GM12878 (cell line): ENCODE measurements at regions not wholly inside any gene's neighbourhood (a gene's known extent, or its start where the extent isn't known, plus 50 kb on each side); places are given as distances from the start of the nearest gene placed in this dataset.

Experiments
- ATAC-seq: fragments of 200-7000 bp; cut with Tn5 transposase; 3 replicates; pipeline ENCODE4 v1.9.1; 2020; ENCODE audit warnings: mild to moderate bottlenecking, moderate library complexity
- BruUV-seq: library from RNA; stranded (reverse); fragments of 400-500 nt; replicated peaks from 2 replicates; lab custom pipeline; 2021; lab: Mats Ljungman, UMichigan
- CTCF ChIA-PET: fragments of 300-600 bp; sonication (Branson Sonifier 250); formaldehyde crosslinking; extraction: SDS; loops from one replicate; lab custom pipeline; 2021; ENCODE audit warnings: inconsistent platforms; lab: Yijun Ruan, JAX
- POLR2A ChIA-PET: fragments of 350-600 bp; formaldehyde crosslinking; extraction: SDS; loops from one replicate; lab custom pipeline; 2021; ENCODE audit warnings: inconsistent platforms; lab: Charles Lee
- RAD21 ChIA-PET: fragments of 300-600 bp; sonication (Branson Sonifier 250); formaldehyde crosslinking; loops from one replicate; lab custom pipeline; 2023; ENCODE audit warnings: antibody characterized with exemption; ENCODE audit not compliant: unreplicated experiment; lab: Charles Lee
- SMC1A ChIA-PET: fragments of 300-600 bp; sonication (Branson Sonifier 250); formaldehyde crosslinking; loops from one replicate; lab custom pipeline; 2023; ENCODE audit not compliant: unreplicated experiment, uncharacterized antibody; lab: Charles Lee
- DNase-seq: peaks from one replicate; pipeline ENCODE4 v3.0.0-alpha.2; 2011; ENCODE audit warnings: low read depth, low spot score
- FAIRE-seq: peaks from 3 replicates; lab custom pipeline; 2011; peaks lifted over from hg19 to GRCh38; lab: Jason Lieb, UNC
- H2AFZ ChIP-seq: 2 replicates; pipeline ENCODE4 v1.6.0; 2011; ENCODE audit warnings: low read depth, low read length, control low read depth; ENCODE audit not compliant: control insufficient read depth
- H3K27ac ChIP-seq: 2 replicates; pipeline ENCODE4 v1.5.1; 2011; ENCODE audit warnings: control low read depth; ENCODE audit not compliant: control insufficient read depth, insufficient read depth
- H3K27me3 ChIP-seq, 2 experiments: replicated peaks in 1 of 2; 2 replicates each; pipeline versions ENCODE4 v1.6.0 to v1.6.1; 2011; ENCODE audit warnings: low read length in 1 of 2; ENCODE audit not compliant: control insufficient read depth in 2 of 2, insufficient read depth in 2 of 2
- H3K36me3 ChIP-seq, 2 experiments: 2 replicates each; pipeline ENCODE4 v1.5.1; 2011; ENCODE audit warnings: low read length in 1 of 2; ENCODE audit not compliant: control insufficient read depth in 2 of 2, insufficient read depth in 2 of 2
- H3K4me1 ChIP-seq: 2 replicates; pipeline ENCODE4 v1.6.1; 2011; ENCODE audit warnings: mild to moderate bottlenecking, low read length, moderate library complexity, mixed read lengths; ENCODE audit not compliant: control insufficient read depth, insufficient read depth
- H3K4me2 ChIP-seq: 2 replicates; pipeline ENCODE4 v1.6.0; 2011; ENCODE audit warnings: control low read depth; ENCODE audit not compliant: control insufficient read depth, insufficient read depth
- H3K4me3 ChIP-seq: fragments of 200-600 bp; sonication (generic); 2 replicates; pipeline ENCODE4 v1.5.1; 2016
- H3K79me2 ChIP-seq: 2 replicates; pipeline ENCODE4 v1.6.0; 2011; ENCODE audit warnings: low read length; ENCODE audit not compliant: control insufficient read depth, insufficient read depth
- H3K9ac ChIP-seq: 2 replicates; pipeline ENCODE4 v1.8.0; 2011; ENCODE audit warnings: low read length, control low read depth, mixed read lengths; ENCODE audit not compliant: control insufficient read depth, insufficient read depth
- H3K9me3 ChIP-seq: replicated peaks from 3 replicates; pipeline ENCODE4 v1.5.1; 2011; ENCODE audit warnings: mild to moderate bottlenecking, low read length; ENCODE audit not compliant: control insufficient read depth, insufficient read depth
- H4K20me1 ChIP-seq: 2 replicates; pipeline ENCODE4 v1.6.0; 2011; ENCODE audit not compliant: control insufficient read depth, insufficient read depth
- ATF7 ChIP-seq: fragments of 450-650 bp; IDR thresholded peaks from 2 replicates; pipeline ENCODE4 v1.6.1; 2016; ENCODE audit warnings: low read depth, mild to moderate bottlenecking
- BCL11A ChIP-seq: IDR thresholded peaks from 2 replicates; pipeline ENCODE4 v1.6.1; 2011; ENCODE audit warnings: low read depth, low read length
- CBX3 ChIP-seq: fragments of 200-600 bp; sonication (generic); IDR thresholded peaks from 2 replicates; pipeline ENCODE4 v1.6.1; 2016; ENCODE audit warnings: low read depth, borderline replicate concordance
- GABPA ChIP-seq: IDR thresholded peaks from 2 replicates; pipeline ENCODE4 v1.6.1; 2014; ENCODE audit warnings: antibody characterized with exemption, low read depth, mild to moderate bottlenecking, inconsistent platforms
- HDAC6 ChIP-seq: fragments of 200-600 bp; sonication (generic); IDR thresholded peaks from one replicate; pipeline ENCODE4 v1.8.0; 2017; ENCODE audit warnings: antibody characterized with exemption; ENCODE audit not compliant: unreplicated experiment
- HSF1 ChIP-seq: fragments of 150-350 bp; IDR thresholded peaks from 2 replicates; pipeline ENCODE4 v1.6.1; 2014; ENCODE audit warnings: mild to moderate bottlenecking, low read depth, low read length
- JUNB ChIP-seq: IDR thresholded peaks from 2 replicates; pipeline ENCODE4 v1.6.1; 2016; ENCODE audit warnings: antibody characterized with exemption, mild to moderate bottlenecking
- KDM1A ChIP-seq: fragments of 200-600 bp; sonication (generic); IDR thresholded peaks from 2 replicates; pipeline ENCODE4 v1.6.1; 2016; ENCODE audit warnings: borderline replicate concordance
- MXI1 ChIP-seq: fragments of 150-350 bp; IDR thresholded peaks from 2 replicates; pipeline ENCODE4 v1.6.1; 2011; ENCODE audit warnings: low read depth, mild to moderate bottlenecking, inconsistent platforms, low read length, improper control_type of control experiment
- NFIC ChIP-seq: IDR thresholded peaks from 2 replicates; pipeline ENCODE4 v1.6.1; 2012; ENCODE audit warnings: low read depth, mild to moderate bottlenecking, inconsistent platforms, low read length, moderate library complexity
- NR2C1 ChIP-seq: fragments of 450-650 bp; IDR thresholded peaks from 2 replicates; pipeline ENCODE4 v1.6.1; 2017; ENCODE audit warnings: antibody characterized with exemption, mild to moderate bottlenecking, moderate library complexity
- SIN3A ChIP-seq: IDR thresholded peaks from 2 replicates; pipeline ENCODE4 v1.6.1; 2012; ENCODE audit warnings: low read depth, low read length, improper control_type of control experiment
- SP1 ChIP-seq: IDR thresholded peaks from one replicate; pipeline ENCODE4 v1.6.1; 2011; ENCODE audit warnings: low read depth, low read length
- ZBTB4 ChIP-seq: fragments of 450-650 bp; formaldehyde crosslinking; IDR thresholded peaks from 2 replicates; pipeline ENCODE4 v1.4.0; 2022; ENCODE audit warnings: mild to moderate bottlenecking, moderate library complexity
- ZNF207 ChIP-seq: fragments of 450-650 bp; IDR thresholded peaks from 2 replicates; pipeline ENCODE4 v1.6.1; 2014; ENCODE audit warnings: antibody characterized with exemption, mild to moderate bottlenecking, borderline replicate concordance
- ZNF24 ChIP-seq: fragments of 450-650 bp; IDR thresholded peaks from 2 replicates; pipeline ENCODE4 v1.6.1; 2017; ENCODE audit warnings: antibody characterized with exemption, mild to moderate bottlenecking
- ZNF592 ChIP-seq: fragments of 450-650 bp; IDR thresholded peaks from 2 replicates; pipeline ENCODE4 v1.6.1; 2017; ENCODE audit warnings: mild to moderate bottlenecking, moderate library complexity
- ZSCAN29 ChIP-seq: fragments of 450-650 bp; IDR thresholded peaks from 2 replicates; pipeline ENCODE4 v1.6.1; 2017; ENCODE audit warnings: mild to moderate bottlenecking, moderate library complexity
- WGBS: methylation state at CpG from one replicate; pipeline ENCODE4 v1.1.6; 2016; ENCODE audit warnings: low lambda C conversion rate; ENCODE audit not compliant: insufficient replicate concordance, insufficient coverage; ENCODE audit errors: missing lambda C conversion rate; 5-methylcytosine and 5-hydroxymethylcytosine counted together
- in situ Hi-C: fragments of 300-500 bp; cut with MboI; formaldehyde crosslinking; loops from 9 replicates; pipeline ENCODE4 v1.14.3; 2018; ENCODE audit warnings: mixed read lengths
- intact Hi-C: fragments of 100-400 bp; cut with micrococcal nuclease; formaldehyde crosslinking; loops from one replicate; pipeline ENCODE4 v1.14.2; 2022; ENCODE audit not compliant: unreplicated experiment

- no peak for TF ChIP-seq SIN3A
- TF ChIP-seq CBX3, result no peak
- no peak for TF ChIP-seq JUNB
- TF ChIP-seq SP1, result no peak
- no peak for TF ChIP-seq MXI1
- no peak for TF ChIP-seq ATF7
- TF ChIP-seq ZNF24, result no peak
- TF ChIP-seq ZBTB4 (CRISPR knock-in tag), result no peak
- no peak for TF ChIP-seq HSF1
- no peak for TF ChIP-seq HDAC6
Measured at GRCh38 chr5:112049738-112050137, 292.7 kb upstream of the NREP start (continued).

- no peaks in the 10 kb centered on the region for H3K9me3 ChIP-seq
- H3K27me3 ChIP-seq, result no peaks in the 10 kb centered on the region
- BruUV-seq, result no TSS peak
- no peaks in the 10 kb centered on the region for H3K36me3 ChIP-seq
- H4K20me1 ChIP-seq, result no peaks in the 10 kb centered on the region
- H2AFZ ChIP-seq, result no peak overlapping the region
- POLR2A ChIA-PET, result no interaction called here
- no peak overlapping the region for H3K4me2 ChIP-seq
- SMC1A ChIA-PET, result no interaction called here
- no peaks in the 10 kb centered on the region for H3K4me1 ChIP-seq
- RAD21 ChIA-PET, result no interaction called here
- CTCF ChIA-PET, result no interaction called here
- intact Hi-C loops, result no loop called here
- H3K79me2 ChIP-seq, result no peaks in the 10 kb centered on the region
- DNase-seq, result no peak
- no peak for ATAC-seq
- 32% methylated on average over 5 of the region's 5 CpGs for WGBS
- in situ Hi-C loops, result no loop called here
- H3K9ac ChIP-seq, result no peak overlapping the region
- FAIRE-seq, result no peak
- H3K4me3 ChIP-seq, result no peak overlapping the region
- H3K27ac ChIP-seq, result no peak overlapping the region
- no peak for TF ChIP-seq GABPA
- TF ChIP-seq KDM1A, result no peak
- no peak for TF ChIP-seq ZNF592
- TF ChIP-seq NFIC, result no peak
- TF ChIP-seq BCL11A, result no peak
- no peak for TF ChIP-seq SIN3A
- no peak for TF ChIP-seq ZNF207
- TF ChIP-seq NR2C1, result no peak
- TF ChIP-seq ZSCAN29, result no peak
Measured at GRCh38 chr5:112036206-112036605, 279.2 kb upstream of the NREP start.
